Transverse colon (tissue), 4 donors: ENCODE measurements at regions not wholly inside any gene's neighbourhood (a gene's known extent, or its start where the extent isn't known, plus 50 kb on each side); places are given as distances from the start of the nearest gene placed in this dataset.

ENCODE experiments used
- DNase-seq: peaks from one replicate; pipeline ENCODE4 v3.0.0-alpha.2; 2019
- H3K27ac ChIP-seq, 4 donors: fragments of 200-600 bp; sonication (generic); 2 replicates each; pipeline ENCODE4 v1.5.1; 2016 to 2018; ENCODE audit warnings: inconsistent platforms in 4 of 4
- H3K27me3 ChIP-seq: fragments of 200-600 bp; sonication (generic); 2 replicates; pipeline ENCODE4 v1.5.1; 2017; ENCODE audit warnings: inconsistent platforms
- H3K36me3 ChIP-seq, 4 donors: fragments of 200-600 bp; sonication (generic); 2 replicates each; pipeline ENCODE4 v1.5.1; 2017 to 2019; ENCODE audit warnings: inconsistent platforms in 4 of 4
- H3K4me1 ChIP-seq, 4 donors: fragments of 200-600 bp; sonication (generic); 2 replicates each; pipeline ENCODE4 v1.5.1; 2017 to 2020; ENCODE audit warnings: inconsistent platforms in 4 of 4
- H3K4me3 ChIP-seq, 4 donors: fragments of 200-600 bp; sonication (generic); 1 replicate in 1 of 4; 2 replicates in 3 of 4; pipeline versions ENCODE4 v1.5.1 to v1.6.1; 2017 to 2019; ENCODE audit warnings: inconsistent platforms in 4 of 4
- H3K9me3 ChIP-seq, 2 donors: fragments of 200-600 bp; sonication (generic); 2 replicates each; pipeline ENCODE4 v1.5.1; 2017 to 2019; ENCODE audit warnings: inconsistent platforms in 2 of 2
- EP300 ChIP-seq: sonication (generic); formaldehyde crosslinking; IDR thresholded peaks from one replicate; pipeline ENCODE4 v1.6.1; 2017; ENCODE audit warnings: antibody characterized with exemption, low read depth
- POLR2A ChIP-seq: fragments of 450-650 bp; IDR thresholded peaks from one replicate; pipeline ENCODE4 v1.6.1; 2016; ENCODE audit warnings: antibody characterized with exemption, mild to moderate bottlenecking, moderate library complexity
- POLR2AphosphoS5 ChIP-seq, 3 donors: sonication (generic); formaldehyde crosslinking; IDR thresholded peaks; one replicate each; pipeline ENCODE4 v1.6.1; 2016; ENCODE audit warnings: antibody characterized with exemption in 3 of 3
- WGBS, 2 donors: methylation state at CpG; one replicate each; pipeline ENCODE4 v1.1.5; 2018; ENCODE audit warnings: low coverage in 1 of 2; 5-methylcytosine and 5-hydroxymethylcytosine counted together
- in situ Hi-C, 4 donors: fragments of 200-750 bp; cut with MboI; loops; one replicate each; pipeline versions ENCODE4 v1.15.0 to v1.15.1; 2017; ENCODE audit warnings: low sequenced_read_pairs in 3 of 4, low pct_ligation_motif_present in 1 of 4, low pct_unique_long_range_greater_than_20kb in 1 of 4
- intact Hi-C: fragments of 100-400 bp; cut with DNase I; formaldehyde crosslinking; loops from one replicate; pipeline ENCODE4 v1.15.1; 2023; ENCODE audit warnings: low total_unique reads
- TF ChIP-seq, protein P1 (sequence below), 5 experiments: fragments of 200-600 bp in 3 of 5; fragments of 450-650 bp in 2 of 5; sonication (generic) in 3 of 5; IDR thresholded peaks; 1 replicate in 2 of 5; 2 replicates in 3 of 5; pipeline ENCODE4 v1.5.1; 2016 to 2017; ENCODE audit warnings: antibody characterized with exemption in 5 of 5, inconsistent platforms in 3 of 5, mild to moderate bottlenecking in 2 of 5, moderate library complexity in 1 of 5

GRCh38 chr9:30997291-30997690 lies 1387.2 kb upstream of the ACO1 start:
- H3K4me1 ChIP-seq: no peaks in the 10 kb centered on the region
- whole genome bisulfite sequencing, 2 donors: 13 to 21% methylated on average over 2 of the region's 2 CpGs
- no peaks in the 10 kb centered on the region for H3K9me3 ChIP-seq
- no peak for DNase-seq
- no peaks in the 10 kb centered on the region for H3K27me3 ChIP-seq
- no peak for TF ChIP-seq EP300
- TF ChIP-seq POLR2A: no peak
- no peak for TF ChIP-seq POLR2AphosphoS5 (IDR thresholded peaks at IDR 0.05)
- TF ChIP-seq, protein P1, sequence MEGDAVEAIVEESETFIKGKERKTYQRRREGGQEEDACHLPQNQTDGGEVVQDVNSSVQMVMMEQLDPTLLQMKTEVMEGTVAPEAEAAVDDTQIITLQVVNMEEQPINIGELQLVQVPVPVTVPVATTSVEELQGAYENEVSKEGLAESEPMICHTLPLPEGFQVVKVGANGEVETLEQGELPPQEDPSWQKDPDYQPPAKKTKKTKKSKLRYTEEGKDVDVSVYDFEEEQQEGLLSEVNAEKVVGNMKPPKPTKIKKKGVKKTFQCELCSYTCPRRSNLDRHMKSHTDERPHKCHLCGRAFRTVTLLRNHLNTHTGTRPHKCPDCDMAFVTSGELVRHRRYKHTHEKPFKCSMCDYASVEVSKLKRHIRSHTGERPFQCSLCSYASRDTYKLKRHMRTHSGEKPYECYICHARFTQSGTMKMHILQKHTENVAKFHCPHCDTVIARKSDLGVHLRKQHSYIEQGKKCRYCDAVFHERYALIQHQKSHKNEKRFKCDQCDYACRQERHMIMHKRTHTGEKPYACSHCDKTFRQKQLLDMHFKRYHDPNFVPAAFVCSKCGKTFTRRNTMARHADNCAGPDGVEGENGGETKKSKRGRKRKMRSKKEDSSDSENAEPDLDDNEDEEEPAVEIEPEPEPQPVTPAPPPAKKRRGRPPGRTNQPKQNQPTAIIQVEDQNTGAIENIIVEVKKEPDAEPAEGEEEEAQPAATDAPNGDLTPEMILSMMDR (IDR thresholded peaks at IDR 0.05): no peak
- H3K4me3 ChIP-seq: no peak overlapping the region
- H3K36me3 ChIP-seq: no peaks in the 10 kb centered on the region
- in situ Hi-C loops (no loop called here), intact Hi-C loops (no loop called here)
- no peak overlapping the region for H3K27ac ChIP-seq

- Histone ChIP-seq H3K9me3 (no peaks in the 10 kb centered on the region), H3K27ac (no peak overlapping the region), H3K27me3 (no peaks in the 10 kb centered on the region), H3K36me3 (no peaks in the 10 kb centered on the region), H3K4me3 (no peak overlapping the region), H3K4me1 (no peaks in the 10 kb centered on the region)
- intact Hi-C loops: no loop called here
- no peak for TF ChIP-seq POLR2A
- no peak for DNase-seq
- in situ Hi-C loops: no loop called here
- WGBS, 2 donors: 75% methylated on average over 4 of the region's 4 CpGs; no CpG with 5 or more reads in 1 of the 2 donors
Measured at GRCh38 chr9:31005086-31005665, 1379.3 kb upstream of the ACO1 start.

- intact Hi-C loops (no loop called here), in situ Hi-C loops (no loop called here)
- TF ChIP-seq EP300 (no peak), POLR2AphosphoS5 (IDR thresholded peaks at IDR 0.05) (no peak), POLR2A (no peak)
- TF ChIP-seq, protein P1 (IDR thresholded peaks at IDR 0.05): no peak
- H3K36me3 ChIP-seq: no peaks in the 10 kb centered on the region
- no peak overlapping the region for H3K27ac ChIP-seq
- H3K27me3 ChIP-seq: no peaks in the 10 kb centered on the region
- H3K4me1 ChIP-seq: no peaks in the 10 kb centered on the region
- no peak overlapping the region for H3K4me3 ChIP-seq
- no peaks in the 10 kb centered on the region for H3K9me3 ChIP-seq
- no peak for DNase-seq
Measured at GRCh38 chr9:31013371-31013770, 1371.1 kb upstream of the ACO1 start.

- intact Hi-C loops (no loop called here), in situ Hi-C loops (no loop called here)
- H3K36me3 ChIP-seq: no peaks in the 10 kb centered on the region
- no peaks in the 10 kb centered on the region for H3K27me3 ChIP-seq
- TF ChIP-seq EP300: no peak
- TF ChIP-seq, protein P1 (IDR thresholded peaks at IDR 0.05): no peak
- TF ChIP-seq POLR2AphosphoS5 (IDR thresholded peaks at IDR 0.05): no peak
- TF ChIP-seq POLR2A: no peak
- no peak overlapping the region for H3K4me3 ChIP-seq
- H3K27ac ChIP-seq: no peak overlapping the region
- no peaks in the 10 kb centered on the region for H3K9me3 ChIP-seq
- no peaks in the 10 kb centered on the region for H3K4me1 ChIP-seq
- WGBS, 2 donors: 69 to 72% methylated on average over 3 of the region's 3 CpGs
- DNase-seq: no peak
Measured at GRCh38 chr9:31023847-31024246, 1360.6 kb upstream of the ACO1 start.

DNA sequence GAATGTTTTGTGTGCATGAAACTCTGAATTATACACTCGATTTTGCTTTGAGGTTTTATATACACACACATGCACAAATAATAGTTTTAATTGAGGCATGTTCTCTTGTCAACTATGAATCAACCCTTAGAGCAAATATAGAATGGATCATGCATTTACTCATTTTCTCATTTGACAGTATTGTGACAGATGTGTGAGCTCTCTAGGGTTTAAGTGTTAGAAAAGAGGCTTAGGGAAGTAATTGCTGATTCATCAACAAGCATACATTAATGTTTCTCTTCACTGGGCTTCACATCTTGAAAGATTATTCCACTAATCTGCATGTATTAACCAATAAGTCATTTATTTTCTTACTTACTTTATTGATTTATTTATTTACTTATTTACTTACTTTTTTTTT lies 1356.8 kb upstream of the ACO1 start:
- Histone ChIP-seq H3K4me1 (no peaks in the 10 kb centered on the region), H3K4me3 (no peak overlapping the region), H3K9me3 (no peaks in the 10 kb centered on the region), H3K36me3 (no peaks in the 10 kb centered on the region), H3K27ac (no peak overlapping the region), H3K27me3 (no peaks in the 10 kb centered on the region)
- intact Hi-C loops: no loop called here
- 42 to 47% methylated on average over 1 of the region's 1 CpG for WGBS, 2 donors
- no peak for DNase-seq
- no peak for TF ChIP-seq POLR2A
- no peak for TF ChIP-seq EP300
- TF ChIP-seq, protein P1 (IDR thresholded peaks at IDR 0.05): no peak
- no peak for TF ChIP-seq POLR2AphosphoS5 (IDR thresholded peaks at IDR 0.05)
- in situ Hi-C loops: loop anchor here in 1 of 4 donors (25.0 kb wide), 2 partner anchors 90 to 110 kb away; no protein-coding TSS in a partner anchor
